Stomach (tissue), 8 donors: ENCODE measurements at regions not wholly inside any gene's neighbourhood (a gene's known extent, or its start where the extent isn't known, plus 50 kb on each side); places are given as distances from the start of the nearest gene placed in this dataset.
"Not testable (repeated sequence)": the region's sequence is repeated elsewhere in the genome, so short reads cannot be mapped to it uniquely, and the experiment has no call there.

Source experiments
- DNase-seq, 2 donors: peaks; one replicate each; pipeline versions ENCODE4 v3.0.0 to v3.0.0-alpha.2; 2013 to 2019
- H3K27ac ChIP-seq, 5 donors: fragments of 200-600 bp in 4 of 5; sonication (generic) in 4 of 5; one replicate each; pipeline ENCODE4 v1.5.1; 2013 to 2019; ENCODE audit warnings: mild to moderate bottlenecking in 1 of 5, moderate library complexity in 1 of 5
- H3K27me3 ChIP-seq, 3 donors: fragments of 200-600 bp; sonication (generic); one replicate each; pipeline ENCODE4 v1.5.1; 2017 to 2019; ENCODE audit warnings: mixed run types in 1 of 3
- H3K36me3 ChIP-seq, 4 donors: fragments of 200-600 bp; sonication (generic); 1 replicate in 3 of 4; 2 replicates in 1 of 4; pipeline ENCODE4 v1.5.1; 2016 to 2019
- H3K4me1 ChIP-seq, 4 donors: fragments of 200-600 bp; sonication (generic); one replicate each; pipeline ENCODE4 v1.5.1; 2016 to 2019
- H3K4me3 ChIP-seq, 4 donors: fragments of 200-600 bp; sonication (generic) in 3 of 4; one replicate each; pipeline ENCODE4 v1.5.1; 2016 to 2019; ENCODE audit warnings: mild to moderate bottlenecking in 1 of 4
- H3K9me3 ChIP-seq, 4 donors: fragments of 200-600 bp; sonication (generic); one replicate each; pipeline ENCODE4 v1.5.1; 2016 to 2019
- CTCF ChIP-seq, 7 experiments: fragments of 450-650 bp in 4 of 7; fragments of 200-600 bp in 3 of 7; sonication (generic) in 3 of 7; IDR thresholded peaks; one replicate each; pipeline ENCODE4 v1.5.1; 2016 to 2019; ENCODE audit warnings: antibody characterized with exemption in 7 of 7, control low read depth in 2 of 7, mild to moderate bottlenecking in 1 of 7
- EP300 ChIP-seq: sonication (generic); formaldehyde crosslinking; IDR thresholded peaks from one replicate; pipeline ENCODE4 v1.6.1; 2017; ENCODE audit warnings: antibody characterized with exemption
- POLR2A ChIP-seq, 4 donors: fragments of 450-650 bp; IDR thresholded peaks; one replicate each; pipeline ENCODE4 v1.6.1; 2016; ENCODE audit warnings: antibody characterized with exemption in 4 of 4, control low read depth in 2 of 4, mild to moderate bottlenecking in 1 of 4, moderate library complexity in 1 of 4
- POLR2AphosphoS5 ChIP-seq, 3 donors: sonication (generic); formaldehyde crosslinking; IDR thresholded peaks; one replicate each; pipeline ENCODE4 v1.6.1; 2016; ENCODE audit warnings: antibody characterized with exemption in 3 of 3
- WGBS, 5 donors: extraction: QIAGEN DNeasy Blood & Tissue Kit in 3 of 5; methylation state at CpG; one replicate each; pipeline versions ENCODE4 v1.1.5 to v1.1.7; 2013 to 2018; 5-methylcytosine and 5-hydroxymethylcytosine counted together
- intact Hi-C: fragments of 100-400 bp; cut with DNase I; formaldehyde crosslinking; loops from one replicate; pipeline ENCODE4 v1.15.1; 2023; ENCODE audit warnings: low total_unique reads
- donor health status: healthy with polysubstance abuse.
- donor health status: Bipolar disorder and iron deficiency.
- donor health status: healthy.

- no peaks in the 10 kb centered on the region for H3K4me1 ChIP-seq
- TF ChIP-seq POLR2AphosphoS5 (IDR thresholded peaks at IDR 0.05), result no peak
- no peak for TF ChIP-seq EP300
- no peak for TF ChIP-seq POLR2A (IDR thresholded peaks at IDR 0.05)
- no peak for TF ChIP-seq CTCF (IDR thresholded peaks at IDR 0.05)
- intact Hi-C loops, result no loop called here
- WGBS, 5 donors, result 45 to 68% (median 57%) methylated on average over 5 of the region's 5 CpGs
- no peak for DNase-seq
- no peak overlapping the region for H3K4me3 ChIP-seq
- H3K36me3 ChIP-seq, result no peaks in the 10 kb centered on the region
- H3K9me3 ChIP-seq, result peaks cover 0 to 18% (median 14%) of the 10 kb centered on the region in 4 donors
- H3K27ac ChIP-seq, result no peak overlapping the region
- no peaks in the 10 kb centered on the region for H3K27me3 ChIP-seq
Observed at GRCh38 chr5:62828742-62829603, 250.4 kb downstream of the LRRC70 start.

GRCh38 chr5:62825623-62826220 lies 247.1 kb downstream of the LRRC70 start:
- Histone ChIP-seq H3K9me3 (peaks cover 0 to 5% (median 0%) of the 10 kb centered on the region in 4 donors), H3K27ac (no peak overlapping the region), H3K36me3 (no peaks in the 10 kb centered on the region), H3K4me1 (no peaks in the 10 kb centered on the region), H3K4me3 (no peak overlapping the region), H3K27me3 (no peaks in the 10 kb centered on the region)
- TF ChIP-seq POLR2A (IDR thresholded peaks at IDR 0.05), result no peak
- TF ChIP-seq EP300, result no peak
- TF ChIP-seq CTCF (IDR thresholded peaks at IDR 0.05), result no peak
- TF ChIP-seq POLR2AphosphoS5 (IDR thresholded peaks at IDR 0.05), result no peak
- WGBS, 5 donors, result 81 to 91% (median 85%) methylated on average over 5 of the region's 5 CpGs
- no peak for DNase-seq
- intact Hi-C loops, result no loop called here

- intact Hi-C loops, result no loop called here
- H3K36me3 ChIP-seq, result no peaks in the 10 kb centered on the region
- no peak for DNase-seq
- no peak overlapping the region for H3K4me3 ChIP-seq
- H3K4me1 ChIP-seq, result no peaks in the 10 kb centered on the region
- no peaks in the 10 kb centered on the region for H3K27me3 ChIP-seq
- TF ChIP-seq POLR2A (IDR thresholded peaks at IDR 0.05) (no peak), POLR2AphosphoS5 (IDR thresholded peaks at IDR 0.05) (no peak), EP300 (no peak), CTCF (IDR thresholded peaks at IDR 0.05) (no peak)
- H3K9me3 ChIP-seq, result peaks cover 0 to 5% (median 0%) of the 10 kb centered on the region in 4 donors
- H3K27ac ChIP-seq, result no peak overlapping the region
- 70 to 89% (median 81%) methylated on average over 3 of the region's 3 CpGs for WGBS, 5 donors
Observed at GRCh38 chr5:62824936-62825335, 246.3 kb downstream of the LRRC70 start.

- H3K4me3 ChIP-seq, H3K4me1 ChIP-seq, DNase-seq, H3K27me3 ChIP-seq, H3K27ac ChIP-seq, H3K9me3 ChIP-seq, intact Hi-C loops, H3K36me3 ChIP-seq: not testable (repeated sequence)
- 77 to 92% (median 88%) methylated on average over 3 to 6 of the region's 8 CpGs for WGBS, 5 donors
Observed at GRCh38 chr5:62817043-62817442, 238.4 kb downstream of the LRRC70 start.

GRCh38 chr5:62814991-62815390 lies 236.4 kb downstream of the LRRC70 start:
- no peak overlapping the region for H3K4me3 ChIP-seq
- 64 to 78% (median 71%) methylated on average over 2 of the region's 2 CpGs for WGBS, 5 donors
- H3K4me1 ChIP-seq, result no peaks in the 10 kb centered on the region
- intact Hi-C loops, result no loop called here
- no peak overlapping the region for H3K27ac ChIP-seq
- TF ChIP-seq CTCF (IDR thresholded peaks at IDR 0.05), result no peak
- no peak for TF ChIP-seq EP300
- TF ChIP-seq POLR2AphosphoS5 (IDR thresholded peaks at IDR 0.05), result no peak
- TF ChIP-seq POLR2A (IDR thresholded peaks at IDR 0.05), result no peak
- H3K27me3 ChIP-seq, result no peaks in the 10 kb centered on the region
- no peaks in the 10 kb centered on the region for H3K36me3 ChIP-seq
- H3K9me3 ChIP-seq, result peaks cover 0 to 13% (median 4%) of the 10 kb centered on the region in 4 donors
- DNase-seq, result no peak
